PC-9 (cell line): ENCODE measurements at regions not wholly inside any gene's neighbourhood (a gene's known extent, or its start where the extent isn't known, plus 50 kb on each side); places are given as distances from the start of the nearest gene placed in this dataset.

Experiments used
- BruUV-seq: library from RNA; stranded (reverse); fragments of 400-500 nt; replicated peaks from 2 replicates; lab custom pipeline; 2021; lab: Mats Ljungman, UMichigan
- CTCF ChIA-PET: fragments of 300-600 bp; sonication (Branson Sonifier 250); formaldehyde crosslinking; loops from one replicate; lab custom pipeline; 2022; ENCODE audit warnings: antibody characterized with exemption; lab: Charles Lee
- POLR2A ChIA-PET: fragments of 300-600 bp; sonication (Branson Sonifier 250); formaldehyde crosslinking; loops from one replicate; lab custom pipeline; 2022; ENCODE audit warnings: antibody characterized with exemption; ENCODE audit not compliant: unreplicated experiment; lab: Charles Lee
- DNase-seq, 2 experiments: peaks; one replicate each; pipeline versions ENCODE4 v3.0.0 to v3.0.0-alpha.2; 2015 to 2022; ENCODE audit warnings: mixed read lengths in 1 of 2
- H2AFZ ChIP-seq: fragments of 200-600 bp; sonication (generic); 2 replicates; pipeline ENCODE4 v1.8.1; 2017; ENCODE audit warnings: antibody characterized with exemption
- H3F3A ChIP-seq: fragments of 200-600 bp; sonication (generic); 2 replicates; pipeline ENCODE4 v1.8.1; 2017; ENCODE audit warnings: antibody characterized with exemption, mild to moderate bottlenecking, low read depth; ENCODE audit not compliant: insufficient read depth
- H3K27ac ChIP-seq: fragments of 200-600 bp; sonication (generic); 2 replicates; pipeline ENCODE4 v1.6.1; 2016; ENCODE audit warnings: mixed run types
- H3K27me3 ChIP-seq: fragments of 200-600 bp; sonication (generic); 2 replicates; pipeline ENCODE4 v1.6.1; 2016; ENCODE audit warnings: low read depth, mixed run types; ENCODE audit not compliant: insufficient read depth
- H3K36me3 ChIP-seq: fragments of 200-600 bp; sonication (generic); 2 replicates; pipeline ENCODE4 v1.6.1; 2016; ENCODE audit warnings: low read depth, mixed run types
- H3K4me1 ChIP-seq: fragments of 200-600 bp; sonication (generic); replicated peaks from 2 replicates; pipeline ENCODE4 v1.6.1; 2016; ENCODE audit warnings: mixed run types; ENCODE audit not compliant: insufficient read depth
- H3K4me2 ChIP-seq: fragments of 200-600 bp; sonication (generic); 2 replicates; pipeline ENCODE4 v1.6.1; 2017; ENCODE audit warnings: mixed run types
- H3K4me3 ChIP-seq: fragments of 200-600 bp; sonication (generic); 2 replicates; pipeline ENCODE4 v1.6.1; 2016; ENCODE audit warnings: mixed run types
- H3K79me2 ChIP-seq: fragments of 200-600 bp; sonication (generic); 2 replicates; pipeline ENCODE4 v1.6.1; 2017; ENCODE audit warnings: low read depth, mixed run types
- H3K9me2 ChIP-seq: fragments of 200-600 bp; sonication (generic); 2 replicates; pipeline ENCODE4 v1.8.1; 2017; ENCODE audit warnings: mild to moderate bottlenecking; ENCODE audit not compliant: insufficient read depth
- H3K9me3 ChIP-seq: fragments of 200-600 bp; sonication (generic); 2 replicates; pipeline ENCODE4 v1.8.1; 2016; ENCODE audit warnings: low read depth; ENCODE audit not compliant: insufficient read depth
- H4K20me1 ChIP-seq: fragments of 200-600 bp; sonication (generic); 2 replicates; pipeline ENCODE4 v1.8.1; 2017; ENCODE audit not compliant: insufficient read depth
- EZH2 ChIP-seq: fragments of 200-600 bp; sonication (generic); IDR thresholded peaks from 2 replicates; pipeline ENCODE4 v1.8.0; 2017; ENCODE audit warnings: antibody characterized with exemption, low read depth
- intact Hi-C: fragments of 100-400 bp; cut with micrococcal nuclease; formaldehyde crosslinking; loops from one replicate; pipeline ENCODE4 v1.10.0; 2022; ENCODE audit not compliant: unreplicated experiment
- TF ChIP-seq, protein P1 (sequence below): fragments of 200-600 bp; sonication (generic); conservative IDR thresholded peaks from 2 replicates; pipeline ENCODE4 v1.6.1; 2017; ENCODE audit warnings: mixed run types, antibody characterized with exemption, mild to moderate bottlenecking, moderate library complexity

- no TSS peak for BruUV-seq
- no peak for DNase-seq
- Histone ChIP-seq H3K4me1 (no peaks in the 10 kb centered on the region), H3K27ac (no peak overlapping the region), H3K79me2 (no peaks in the 10 kb centered on the region), H3K27me3 (peaks cover 96% of the 10 kb centered on the region), H3K9me3 (no peaks in the 10 kb centered on the region), H2AFZ (no peak overlapping the region), H3F3A (no peaks in the 10 kb centered on the region), H3K4me3 (no peak overlapping the region), H3K9me2 (no peaks in the 10 kb centered on the region), H3K4me2 (no peak overlapping the region), H3K36me3 (no peaks in the 10 kb centered on the region), H4K20me1 (no peaks in the 10 kb centered on the region)
- intact Hi-C loops, result no loop called here
- no peak for TF ChIP-seq EZH2
- POLR2A ChIA-PET, result no interaction called here
- CTCF ChIA-PET, result no interaction called here
These were observed 450.4 kb downstream of the BRD1 start for GRCh38 chr22:49377306-49377705.

DNA sequence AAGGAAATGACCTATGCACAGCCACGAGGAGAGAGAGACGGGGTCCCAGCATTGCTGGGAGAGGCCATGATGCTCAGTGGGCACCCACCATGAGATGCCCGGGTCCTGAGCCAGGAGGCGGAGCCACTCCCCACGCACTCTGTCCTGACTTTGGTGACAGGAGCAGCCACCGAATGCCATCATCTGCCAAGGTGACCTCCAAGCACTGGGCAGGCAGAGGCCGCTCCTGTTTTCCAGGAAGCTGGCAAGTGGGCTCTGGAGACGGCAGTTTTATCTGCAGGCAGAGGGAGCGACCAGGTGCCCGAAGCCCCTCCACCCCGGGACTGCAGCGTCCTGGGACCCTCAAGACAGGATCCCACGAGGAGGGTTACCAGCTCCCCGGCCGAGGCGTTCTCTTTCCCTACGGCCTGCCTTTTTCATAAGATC lies 453.9 kb downstream of the BRD1 start:
- BruUV-seq, result no TSS peak
- POLR2A ChIA-PET, result interaction anchor here (0.6 kb wide), 1 partner anchor 594 kb away, joined by 4 read pairs; no protein-coding TSS in a partner anchor
- TF ChIP-seq EZH2, result no peak
- TF ChIP-seq, protein P1, sequence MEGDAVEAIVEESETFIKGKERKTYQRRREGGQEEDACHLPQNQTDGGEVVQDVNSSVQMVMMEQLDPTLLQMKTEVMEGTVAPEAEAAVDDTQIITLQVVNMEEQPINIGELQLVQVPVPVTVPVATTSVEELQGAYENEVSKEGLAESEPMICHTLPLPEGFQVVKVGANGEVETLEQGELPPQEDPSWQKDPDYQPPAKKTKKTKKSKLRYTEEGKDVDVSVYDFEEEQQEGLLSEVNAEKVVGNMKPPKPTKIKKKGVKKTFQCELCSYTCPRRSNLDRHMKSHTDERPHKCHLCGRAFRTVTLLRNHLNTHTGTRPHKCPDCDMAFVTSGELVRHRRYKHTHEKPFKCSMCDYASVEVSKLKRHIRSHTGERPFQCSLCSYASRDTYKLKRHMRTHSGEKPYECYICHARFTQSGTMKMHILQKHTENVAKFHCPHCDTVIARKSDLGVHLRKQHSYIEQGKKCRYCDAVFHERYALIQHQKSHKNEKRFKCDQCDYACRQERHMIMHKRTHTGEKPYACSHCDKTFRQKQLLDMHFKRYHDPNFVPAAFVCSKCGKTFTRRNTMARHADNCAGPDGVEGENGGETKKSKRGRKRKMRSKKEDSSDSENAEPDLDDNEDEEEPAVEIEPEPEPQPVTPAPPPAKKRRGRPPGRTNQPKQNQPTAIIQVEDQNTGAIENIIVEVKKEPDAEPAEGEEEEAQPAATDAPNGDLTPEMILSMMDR, result no peak
- no peak for DNase-seq
- H3K27me3 ChIP-seq, result peaks cover 96% of the 10 kb centered on the region
- no peaks in the 10 kb centered on the region for H3K9me2 ChIP-seq
- CTCF ChIA-PET, result no interaction called here
- H3K4me3 ChIP-seq, result no peak overlapping the region
- no peak overlapping the region for H2AFZ ChIP-seq
- H3K36me3 ChIP-seq, result no peaks in the 10 kb centered on the region
- H3K4me2 ChIP-seq, result no peak overlapping the region
- no peaks in the 10 kb centered on the region for H3K4me1 ChIP-seq
- no peak overlapping the region for H3K27ac ChIP-seq
- intact Hi-C loops, result no loop called here
- H3K79me2 ChIP-seq, result no peaks in the 10 kb centered on the region
- H4K20me1 ChIP-seq, result no peaks in the 10 kb centered on the region
- no peaks in the 10 kb centered on the region for H3F3A ChIP-seq
- no peaks in the 10 kb centered on the region for H3K9me3 ChIP-seq

DNA sequence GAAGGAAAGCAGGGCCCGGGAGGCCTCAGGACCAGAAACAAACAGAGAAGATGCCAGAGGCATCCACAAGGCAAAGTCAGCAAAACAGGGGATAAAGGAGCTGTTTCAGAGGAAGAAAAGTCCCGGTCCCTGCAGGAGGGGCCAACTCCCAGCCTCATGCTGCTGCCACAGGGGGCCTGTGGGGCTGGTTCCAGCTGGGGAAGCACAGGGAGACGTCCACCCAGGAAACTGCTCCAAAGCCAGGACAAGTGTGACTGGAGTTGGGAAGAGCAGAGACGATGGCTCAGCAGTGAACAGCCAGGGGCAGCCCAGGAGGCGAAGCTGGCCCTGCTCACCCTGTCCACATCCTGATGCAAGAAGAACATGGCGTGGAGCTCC lies 454.4 kb downstream of the BRD1 start:
- BruUV-seq, result no TSS peak
- no peak for DNase-seq
- H3K27ac ChIP-seq, result no peak overlapping the region
- ChIA-PET POLR2A (interaction anchor here (0.6 kb wide), 1 partner anchor 595 kb away, joined by 4 read pairs; no protein-coding TSS in a partner anchor), CTCF (no interaction called here)
- H3K9me2 ChIP-seq, result no peaks in the 10 kb centered on the region
- no peaks in the 10 kb centered on the region for H3K4me1 ChIP-seq
- no peaks in the 10 kb centered on the region for H4K20me1 ChIP-seq
- no peak overlapping the region for H2AFZ ChIP-seq
- no peaks in the 10 kb centered on the region for H3K36me3 ChIP-seq
- TF ChIP-seq EZH2, result no peak
- TF ChIP-seq, protein P1, result no peak
- H3K4me2 ChIP-seq, result no peak overlapping the region
- no peaks in the 10 kb centered on the region for H3K9me3 ChIP-seq
- intact Hi-C loops, result no loop called here
- H3K27me3 ChIP-seq, result peaks cover 96% of the 10 kb centered on the region
- no peaks in the 10 kb centered on the region for H3F3A ChIP-seq
- no peak overlapping the region for H3K4me3 ChIP-seq
- no peaks in the 10 kb centered on the region for H3K79me2 ChIP-seq
